ENCODE measurements at regions not wholly inside any gene's neighbourhood (a gene's known extent, or its start where the extent isn't known, plus 50 kb on each side); places are given as distances from the start of the nearest gene placed in this dataset.
"Not testable (repeated sequence)": the region's sequence is repeated elsewhere in the genome, so short reads cannot be mapped to it uniquely, and the experiment has no call there.

DNA sequence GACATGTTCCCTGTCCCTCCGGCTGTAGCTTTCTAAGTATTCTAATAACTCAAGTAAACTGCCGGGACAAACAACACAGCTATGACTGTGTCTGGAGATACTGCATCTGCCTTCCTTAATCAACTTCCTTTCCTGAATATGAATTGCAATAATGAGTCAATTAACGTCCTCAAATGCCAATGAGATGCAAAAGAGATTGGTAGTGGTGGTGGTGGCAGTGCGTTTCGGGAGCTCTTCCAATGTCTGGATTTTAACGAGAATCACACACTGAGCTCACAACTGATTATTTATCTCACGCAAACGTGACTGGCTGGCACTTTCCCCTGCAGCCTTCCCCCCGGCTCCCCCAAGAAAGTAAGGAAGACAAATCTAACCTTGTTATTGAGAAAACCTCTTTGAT, 226.1 kb upstream of the GK2 start:
- intact Hi-C loops (cut with DNase I) = no loop called here
- no peak for DNase-seq (ENCODE audit: low spot score)

DNA sequence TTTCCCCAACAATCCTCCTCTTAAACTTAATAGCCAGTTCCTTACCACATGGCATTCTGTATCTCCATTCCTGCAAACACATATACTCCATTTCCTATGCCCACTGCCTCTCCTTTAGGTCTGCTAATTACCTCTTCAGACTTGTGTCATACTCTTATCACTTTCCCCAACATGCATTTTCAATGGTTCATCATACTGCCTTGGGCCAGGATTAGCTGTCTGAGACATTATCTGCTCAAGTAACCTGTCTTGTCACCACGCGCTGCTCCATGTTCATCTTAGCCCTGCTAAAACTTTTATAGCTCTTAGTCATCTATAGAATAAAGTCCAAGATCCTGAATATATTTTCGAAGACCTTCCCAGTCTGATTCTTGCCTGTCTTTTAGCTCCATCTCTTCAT, 224.1 kb upstream of the GK2 start:
- intact Hi-C loops (cut with DNase I) = no loop called here
- no peak for DNase-seq (ENCODE audit: low spot score)

DNA sequence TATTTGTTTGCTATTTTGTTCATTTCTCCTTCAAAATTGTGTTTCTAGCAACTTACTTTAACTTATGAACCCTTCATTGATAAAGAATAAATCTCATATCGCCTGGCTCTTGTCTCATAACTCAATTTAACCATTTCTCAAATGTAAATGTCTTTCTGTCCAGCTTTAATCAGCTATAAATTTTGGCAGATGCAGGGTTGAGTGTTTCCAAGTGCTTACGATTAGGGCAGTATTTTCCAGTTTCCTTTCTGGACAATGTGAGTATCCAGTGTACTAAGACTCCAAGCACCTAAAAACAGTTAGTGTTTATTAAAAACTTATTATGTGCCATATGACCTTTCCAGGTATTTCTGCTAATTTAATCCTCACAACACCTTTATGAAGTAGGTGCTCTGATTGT, 218.6 kb upstream of the GK2 start:
- DNase-seq (ENCODE audit: low spot score) = no peak
- intact Hi-C loops (cut with DNase I) = no loop called here

DNA sequence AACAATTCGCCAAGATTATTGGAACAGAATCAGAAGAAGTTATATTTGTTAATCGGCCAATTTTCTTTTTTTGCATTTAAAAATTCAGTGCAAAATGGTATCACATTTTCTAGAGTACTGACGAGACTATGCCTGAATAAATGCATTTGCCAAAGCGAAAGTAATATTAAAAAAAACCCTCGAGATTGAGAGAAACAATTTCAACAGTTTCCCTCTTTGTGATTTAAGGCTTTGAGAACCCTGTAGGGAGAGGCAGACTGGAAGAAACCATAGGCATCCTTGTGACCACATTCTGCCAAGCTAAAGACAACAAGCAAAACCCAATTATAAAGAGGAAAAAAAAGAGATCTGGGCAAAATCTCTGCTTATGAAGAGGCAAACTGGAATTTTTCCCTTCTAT, 218.1 kb upstream of the GK2 start:
- no peak for DNase-seq (ENCODE audit: low spot score)
- intact Hi-C loops (cut with DNase I) = no loop called here

DNA sequence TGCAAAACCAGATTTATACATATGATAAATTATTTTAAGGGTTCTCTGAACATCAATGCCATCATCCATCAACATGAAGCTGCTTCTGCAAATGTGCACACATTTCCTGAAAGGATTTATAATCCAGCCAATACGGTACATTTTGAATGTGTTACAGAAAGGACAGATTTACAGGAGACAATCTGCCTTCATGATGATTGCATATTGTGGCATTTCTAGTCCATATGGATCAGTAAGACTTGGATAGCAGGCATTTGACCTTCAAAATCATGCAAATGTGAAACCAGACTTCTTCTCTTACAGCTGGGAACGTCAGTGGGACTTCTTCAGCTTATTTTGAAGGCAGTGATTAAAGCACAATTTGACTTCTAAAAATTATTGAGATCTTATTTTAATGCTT, 217.3 kb upstream of the GK2 start:
- intact Hi-C loops (cut with DNase I) = no loop called here
- no peak for DNase-seq (ENCODE audit: low spot score)

DNA sequence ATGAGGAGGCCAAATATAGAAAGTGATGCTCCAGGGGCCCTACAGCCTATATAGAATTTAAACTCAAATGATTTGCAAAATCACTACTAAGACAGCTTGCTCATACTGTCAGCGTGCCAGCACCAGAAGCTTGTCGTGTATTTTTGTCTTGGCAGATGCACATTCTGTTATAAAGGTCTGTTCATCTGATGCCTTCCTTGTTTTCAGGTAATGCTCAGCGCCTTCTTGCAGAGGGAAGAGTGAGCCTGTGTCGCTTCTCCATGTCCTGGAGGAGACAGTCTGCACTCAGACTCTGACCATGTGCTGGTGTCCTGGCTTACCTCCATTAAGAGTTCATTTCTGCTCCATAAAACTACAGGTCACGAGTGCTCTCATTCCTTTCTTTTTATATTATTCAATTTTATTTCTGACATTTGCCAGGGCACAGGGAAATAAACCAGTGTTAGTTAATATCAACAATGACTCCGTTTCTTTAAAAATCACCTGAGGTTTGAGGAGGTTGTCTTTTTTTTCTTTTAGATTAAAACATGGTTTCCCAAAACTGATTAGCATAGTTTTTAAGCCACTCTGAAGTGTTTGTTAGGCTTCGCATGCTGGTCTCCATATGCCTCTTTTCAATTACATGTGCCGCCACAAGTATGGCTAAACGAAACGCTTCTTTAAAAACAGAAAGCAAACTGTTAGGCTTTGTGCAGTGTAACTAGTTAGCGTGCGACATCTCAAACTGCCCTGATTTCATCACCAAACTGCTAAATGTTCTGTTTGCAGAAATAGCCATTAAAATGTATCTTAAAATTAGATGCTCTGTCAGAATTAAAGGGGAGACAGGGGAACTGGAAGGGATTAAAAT, 215.2 kb upstream of the GK2 start:
- no peak for DNase-seq (ENCODE audit: low spot score)
- intact Hi-C loops (cut with DNase I) = no loop called here

DNA sequence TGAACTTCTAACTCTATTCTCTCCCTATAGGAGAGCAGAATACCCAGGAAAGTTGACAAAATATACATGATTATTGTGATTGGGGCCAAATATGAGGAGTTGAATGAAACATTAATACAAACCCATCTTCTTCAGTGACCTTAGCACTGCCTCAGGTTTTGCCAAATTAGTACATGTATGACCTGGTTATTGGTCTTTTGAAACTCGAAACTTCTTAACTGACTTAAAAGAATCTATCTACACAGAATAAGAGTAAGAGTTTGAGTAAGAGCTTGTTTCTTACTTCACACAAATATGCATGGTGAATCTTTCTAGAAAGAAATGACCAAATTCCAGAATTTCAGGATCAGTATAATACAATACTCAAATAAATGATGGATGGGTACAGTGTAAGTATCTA, 213.0 kb upstream of the GK2 start:
- intact Hi-C loops (cut with DNase I) = no loop called here
- no peak for DNase-seq (ENCODE audit: low spot score)

DNA sequence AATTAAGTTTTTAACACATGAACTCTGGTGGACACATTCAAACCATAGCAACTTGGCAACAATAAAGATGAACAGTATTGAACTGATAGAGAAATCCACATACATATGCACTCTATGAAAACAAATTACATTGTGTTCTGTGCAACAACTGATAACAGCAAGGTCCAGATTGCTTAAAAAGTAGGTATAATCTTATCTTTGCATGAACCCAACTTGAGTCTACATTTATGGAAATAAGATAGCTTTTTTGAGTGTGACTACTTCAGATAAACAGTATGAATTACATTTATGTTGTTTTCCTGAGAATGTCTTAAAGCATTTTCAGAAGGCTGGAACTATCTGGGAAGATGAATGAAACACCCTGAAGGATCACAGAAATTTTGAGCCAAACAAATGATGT, 212.6 kb upstream of the GK2 start:
- DNase-seq (ENCODE audit: low spot score) = no peak
- intact Hi-C loops (cut with DNase I) = no loop called here

DNA sequence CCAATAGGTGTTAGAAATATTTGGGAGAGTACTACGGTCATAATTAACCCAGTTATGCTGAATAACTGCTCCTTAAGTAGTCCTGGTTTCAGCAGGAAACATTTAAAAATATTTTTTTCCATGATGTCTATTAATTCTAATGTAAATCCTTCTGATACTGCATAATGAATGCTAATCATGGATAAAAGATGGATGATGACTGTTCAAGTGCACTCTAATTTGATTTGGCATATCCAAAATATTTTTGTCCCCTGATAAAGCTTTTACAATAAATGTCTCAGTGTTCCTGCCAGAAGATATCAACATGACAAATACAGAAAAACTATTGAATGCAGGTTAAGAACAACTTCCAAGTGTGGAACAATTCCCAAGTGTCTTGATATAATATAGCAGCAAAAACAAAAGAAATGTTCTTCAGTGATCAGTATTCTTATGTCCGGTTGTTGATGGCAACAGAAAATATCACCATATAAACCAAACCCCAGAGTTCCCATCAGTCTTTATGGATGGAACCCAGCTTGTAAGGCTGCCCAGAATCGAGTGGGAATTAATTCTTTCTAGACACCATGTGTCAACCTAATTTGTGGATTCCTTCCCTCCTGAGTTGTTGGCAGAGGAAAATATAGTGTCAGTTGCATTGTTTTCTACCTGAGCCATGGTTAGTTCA, 205.4 kb upstream of the GK2 start:
- intact Hi-C loops (cut with DNase I) = no loop called here
- DNase-seq (ENCODE audit: low spot score) = no peak

DNA sequence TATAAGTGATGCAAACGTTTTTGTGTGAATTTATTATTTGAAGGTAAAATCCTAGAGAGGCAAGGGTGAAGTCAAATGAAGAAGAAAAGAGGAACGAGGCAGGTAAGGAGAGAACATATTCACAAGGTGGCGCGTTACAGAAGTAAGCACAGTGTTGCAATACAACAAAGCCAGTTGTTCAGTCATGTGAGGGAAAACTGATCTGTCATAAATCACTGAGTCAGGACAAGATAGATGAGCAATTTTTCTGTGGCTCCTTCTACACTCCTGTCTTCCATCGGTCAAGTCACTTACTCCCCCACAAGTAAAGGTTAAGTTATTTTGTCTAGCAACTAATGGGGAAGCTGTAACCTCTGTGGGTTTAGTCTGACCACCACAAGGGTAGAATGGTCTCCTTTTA, 203.0 kb upstream of the GK2 start:
- intact Hi-C loops (cut with DNase I) = no loop called here
- DNase-seq (ENCODE audit: low spot score) = no peak

DNA sequence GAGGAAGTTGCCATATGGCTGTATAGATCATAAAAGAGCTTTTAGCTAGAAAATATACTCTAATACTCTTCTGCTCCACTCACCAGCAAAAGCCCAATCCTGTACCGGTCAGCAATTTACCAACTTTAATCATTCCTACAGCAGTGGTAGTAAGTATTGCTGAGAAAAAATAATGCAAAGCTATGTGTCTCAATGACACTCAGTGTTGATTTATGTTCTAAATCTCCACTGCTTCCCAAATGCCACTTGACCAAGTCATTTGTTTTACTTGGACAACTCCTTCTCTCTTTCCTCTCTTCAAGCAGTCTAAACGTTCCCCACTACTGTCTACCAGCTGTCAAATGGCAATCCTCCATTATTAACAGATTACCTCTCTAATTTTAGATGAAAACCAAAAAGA, 201.8 kb upstream of the GK2 start:
- intact Hi-C loops (cut with DNase I) = no loop called here

DNA sequence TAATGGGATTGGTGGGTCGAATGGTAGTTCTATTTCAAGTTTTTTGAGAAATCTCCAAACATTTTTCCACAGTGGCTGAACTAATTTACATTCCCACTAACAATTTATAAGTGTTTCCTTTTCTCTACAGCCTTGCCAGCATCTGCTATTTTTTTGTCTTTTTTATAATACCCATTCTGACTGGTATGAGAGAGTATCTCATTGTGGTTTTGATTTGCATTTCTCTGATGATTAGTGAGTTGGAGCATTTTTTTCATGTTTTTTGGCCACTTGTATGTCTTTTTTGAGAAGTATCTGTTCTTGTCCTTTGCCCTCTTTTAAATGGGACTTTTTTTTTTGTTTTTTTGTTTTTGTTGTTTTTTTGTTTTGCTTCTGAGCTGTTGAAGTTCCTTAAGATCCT, 200.0 kb upstream of the GK2 start:
- DNase-seq (ENCODE audit: low spot score) = no peak
- intact Hi-C loops (cut with DNase I) = no loop called here

More for the DNA sequence above, 201.8 kb upstream of the GK2 start:
- no peak for DNase-seq (ENCODE audit: low spot score)

DNA sequence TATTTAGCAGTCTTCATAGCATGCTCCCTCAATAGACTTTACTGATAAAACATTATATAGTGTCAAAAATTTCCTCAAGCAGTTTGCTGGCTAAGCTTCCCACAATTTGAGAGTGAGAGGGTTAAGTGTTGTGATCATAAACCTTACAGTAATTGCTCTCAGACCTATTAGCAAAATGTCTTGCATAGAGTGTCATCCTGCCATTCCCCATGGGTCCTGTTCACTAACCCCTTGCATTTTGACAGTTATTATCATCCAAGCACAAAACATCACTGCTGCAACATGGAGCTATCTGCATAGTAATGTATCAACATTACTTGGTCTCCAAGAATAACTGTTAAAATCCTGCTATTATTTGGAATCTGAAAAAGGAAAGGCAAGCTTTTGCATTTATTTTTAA, 196.1 kb upstream of the GK2 start:
- no peak for DNase-seq (ENCODE audit: low spot score)
- intact Hi-C loops (cut with DNase I) = no loop called here

DNA sequence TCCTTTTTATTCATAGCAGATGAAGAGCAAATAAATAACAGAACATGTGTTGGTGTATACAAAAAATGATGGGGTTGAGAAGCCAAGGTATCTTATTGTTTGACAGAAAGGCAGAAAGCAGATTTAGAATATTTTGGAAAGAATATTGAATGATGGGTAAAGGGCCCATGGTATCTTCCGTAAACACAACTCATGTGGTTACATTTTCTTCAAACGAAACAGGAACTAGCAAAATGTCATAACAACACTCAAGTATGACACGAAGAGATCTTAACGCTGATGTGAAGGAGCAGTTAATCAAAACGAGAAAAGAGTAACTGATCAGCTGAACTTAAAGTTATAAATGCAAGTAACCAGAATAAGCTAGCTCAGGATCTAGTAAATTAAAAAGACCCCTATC, 195.7 kb upstream of the GK2 start:
- no peak for DNase-seq (ENCODE audit: low spot score)
- intact Hi-C loops (cut with DNase I) = no loop called here

DNA sequence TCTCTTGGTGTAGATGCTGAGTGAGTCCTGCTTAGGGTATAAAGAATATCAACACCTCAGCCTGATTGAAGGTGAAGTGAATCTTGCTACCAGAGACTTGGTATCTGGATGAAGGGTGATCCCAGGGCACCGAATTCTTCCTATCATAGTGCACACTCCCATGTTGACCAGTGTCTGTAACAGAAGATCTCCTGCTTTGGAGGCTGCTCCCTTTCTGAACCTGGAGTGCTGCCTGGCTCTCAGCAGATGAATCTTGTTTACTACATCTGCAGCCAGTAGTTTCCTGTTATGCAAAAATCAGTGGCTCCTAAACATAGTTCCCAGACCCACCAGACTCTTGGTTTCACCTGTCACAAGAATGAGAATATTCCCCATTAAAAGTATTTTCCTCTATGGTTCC, 191.7 kb upstream of the GK2 start:
- intact Hi-C loops (cut with DNase I) = no loop called here
- no peak for DNase-seq (ENCODE audit: low spot score)

DNA sequence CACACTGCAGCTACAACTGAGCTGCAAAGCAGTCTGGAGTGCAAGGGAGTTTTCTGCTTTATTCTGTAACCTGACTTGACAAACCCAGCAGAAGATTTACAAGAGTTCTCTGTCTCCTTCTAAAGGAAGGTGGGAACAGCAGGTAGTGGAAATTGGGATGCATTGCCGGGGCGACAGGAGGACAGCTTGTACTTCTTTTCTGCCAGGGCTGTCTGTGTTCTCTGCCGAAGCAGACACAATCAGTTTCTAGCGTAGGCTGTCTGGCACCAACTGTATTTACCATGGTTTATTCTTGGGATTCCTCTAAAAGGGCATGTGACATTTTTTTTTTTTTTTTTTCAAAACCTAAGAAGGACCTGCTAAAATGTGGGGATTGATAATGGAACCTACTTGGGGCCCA, 190.8 kb upstream of the GK2 start:
- intact Hi-C loops (cut with DNase I) = no loop called here
- DNase-seq (ENCODE audit: low spot score) = no peak

DNA sequence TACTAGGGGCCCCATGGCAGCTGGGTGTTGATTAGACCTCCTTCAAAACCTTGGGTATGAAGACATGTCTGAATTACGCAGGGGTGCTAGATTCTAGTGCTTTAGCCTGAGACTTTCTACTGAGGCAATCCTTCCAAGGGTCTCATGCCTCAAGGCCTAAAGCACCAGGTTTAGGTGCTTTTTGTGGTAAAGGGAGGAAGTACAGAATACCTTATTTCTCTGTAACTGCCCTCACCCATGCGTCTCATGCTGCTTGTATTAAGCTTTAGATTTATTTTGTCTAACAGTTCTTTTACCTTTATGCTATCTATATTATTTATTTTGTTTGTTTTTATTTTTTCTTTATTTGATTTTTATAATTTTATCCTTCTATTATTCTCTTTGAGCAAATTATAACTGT, 190.2 kb upstream of the GK2 start:
- DNase-seq (ENCODE audit: low spot score) = no peak
- intact Hi-C loops (cut with DNase I) = no loop called here

DNA sequence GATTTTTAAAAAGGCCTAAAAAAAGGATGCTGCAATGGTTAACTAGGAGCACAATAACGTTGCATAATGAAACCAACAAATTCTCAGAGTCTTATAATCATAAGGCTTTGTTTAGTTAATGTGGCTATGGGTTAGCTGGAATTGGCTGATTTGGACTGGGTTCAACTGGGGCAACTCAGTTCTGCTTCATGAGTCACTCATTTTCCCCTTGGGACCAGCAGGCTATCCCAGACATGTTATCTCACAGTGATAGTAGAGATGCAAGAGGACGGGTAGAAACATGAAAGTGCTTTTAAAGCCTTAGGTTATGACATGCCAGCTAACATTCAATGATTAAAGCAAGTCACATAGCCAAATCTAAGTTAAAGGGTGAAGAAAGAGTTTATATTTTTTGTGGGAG, 189.2 kb upstream of the GK2 start:
- DNase-seq (ENCODE audit: low spot score) = no peak
- intact Hi-C loops (cut with DNase I) = no loop called here

DNA sequence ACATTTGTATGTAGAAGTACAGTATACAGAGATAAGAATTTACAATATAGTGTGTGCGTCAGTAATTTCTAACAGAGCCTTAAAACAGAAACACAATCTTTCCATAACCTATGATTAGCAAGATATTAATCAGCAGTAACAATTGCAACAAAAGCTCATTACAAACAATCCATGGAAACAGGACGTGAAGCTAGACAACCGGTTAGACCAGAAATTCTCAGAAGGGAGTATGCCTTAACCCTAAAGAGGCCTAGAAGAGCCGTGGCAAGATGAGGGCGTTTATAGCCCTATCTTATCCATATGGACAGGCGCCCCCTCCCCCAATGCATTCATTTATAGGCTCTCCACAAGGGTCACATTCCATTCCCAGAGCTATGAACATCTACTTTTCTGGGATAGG, 184.2 kb upstream of the GK2 start:
- DNase-seq (ENCODE audit: low spot score); intact Hi-C loops (cut with DNase I): not testable (repeated sequence)

DNA sequence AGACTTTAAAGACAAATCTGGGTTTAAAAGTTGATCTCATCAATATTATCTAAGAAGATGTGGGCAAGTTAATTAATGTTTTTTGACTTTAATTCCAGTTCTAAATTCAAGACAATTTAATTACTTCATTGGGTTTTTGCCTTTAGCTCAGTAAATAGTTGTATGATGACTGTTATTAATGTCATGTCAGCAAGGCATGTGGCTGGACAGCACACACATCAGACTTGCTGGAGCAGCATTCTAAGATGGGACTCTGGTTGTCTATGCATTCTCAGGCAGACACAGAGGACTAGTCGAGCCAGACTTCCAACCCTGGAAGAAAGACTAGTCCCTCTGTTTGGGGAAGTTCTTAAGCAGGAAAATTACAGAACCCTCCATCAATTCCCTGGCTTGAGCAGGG, 180.7 kb upstream of the GK2 start:
- intact Hi-C loops (cut with DNase I) = no loop called here
- no peak for DNase-seq (ENCODE audit: low spot score)

DNA sequence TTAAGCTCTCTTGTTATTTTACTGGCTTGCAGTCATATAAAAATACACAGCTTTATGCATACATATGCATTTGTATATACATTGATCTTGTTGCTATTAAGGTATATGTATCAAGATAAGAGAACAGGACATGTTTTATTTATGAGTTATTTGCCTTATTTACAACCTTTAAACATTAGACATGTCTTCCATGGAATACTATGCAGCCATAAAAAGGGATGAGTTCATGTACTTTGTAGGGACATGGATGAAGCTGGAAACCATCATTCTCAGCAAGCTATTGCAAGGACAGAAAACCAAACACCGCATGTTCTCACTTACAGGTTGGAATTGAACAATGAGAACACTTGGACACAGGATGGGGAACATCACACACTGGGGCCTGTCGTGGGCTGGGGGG, 179.2 kb upstream of the GK2 start:
- intact Hi-C loops (cut with DNase I); DNase-seq (ENCODE audit: low spot score): not testable (repeated sequence)

Data from posterior vena cava (tissue), 2 donors.